ENCODE measurements at regions not wholly inside any gene's neighbourhood (a gene's known extent, or its start where the extent isn't known, plus 50 kb on each side); places are given as distances from the start of the nearest gene placed in this dataset.
"Not testable (repeated sequence)": the region's sequence is repeated elsewhere in the genome, so short reads cannot be mapped to it uniquely, and the experiment has no call there.

DNA sequence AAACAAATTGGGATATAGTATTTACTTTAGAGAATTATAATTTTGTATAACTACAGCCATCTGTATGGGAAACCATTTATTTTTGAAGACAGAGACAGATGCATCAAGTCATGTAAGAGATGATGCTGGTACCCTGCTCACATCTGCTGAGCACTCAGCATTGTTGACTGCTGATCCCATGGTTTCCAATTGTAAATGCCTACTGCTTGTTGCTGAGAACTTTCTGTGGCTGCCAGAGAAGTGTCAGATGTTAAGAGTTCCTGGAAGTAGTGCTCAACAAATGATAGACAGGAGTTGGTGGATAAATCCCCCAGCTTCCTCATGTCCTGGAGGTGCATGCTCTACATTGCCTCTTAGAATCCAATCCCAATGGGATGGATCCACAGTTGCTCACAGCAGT lies 167.1 kb downstream of the OXSM start:
- no peak for DNase-seq

DNA sequence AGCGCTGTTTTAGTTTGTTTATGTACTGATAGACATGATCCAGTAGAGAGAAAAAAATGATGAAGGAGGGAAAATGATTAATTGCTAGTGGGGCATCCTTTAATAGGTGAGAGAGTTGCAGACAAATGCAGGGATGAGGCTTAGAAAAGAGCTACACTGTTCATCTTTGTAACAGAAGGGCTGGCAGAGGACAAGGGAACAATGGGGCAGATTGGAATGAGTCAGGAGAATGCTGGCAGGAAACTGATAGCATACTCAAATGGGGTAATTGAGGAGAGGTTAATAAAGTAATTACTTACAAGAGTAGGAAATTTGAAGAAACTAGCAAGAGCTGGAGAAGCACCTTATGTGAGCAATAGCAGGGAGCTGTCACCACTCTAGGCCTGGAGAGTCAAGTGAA lies 170.9 kb downstream of the OXSM start:
- DNase-seq, result no peak

- DNase-seq, result no peak
Observed at GRCh38 chr3:25962255-25962654, 172.4 kb downstream of the OXSM start.

DNA sequence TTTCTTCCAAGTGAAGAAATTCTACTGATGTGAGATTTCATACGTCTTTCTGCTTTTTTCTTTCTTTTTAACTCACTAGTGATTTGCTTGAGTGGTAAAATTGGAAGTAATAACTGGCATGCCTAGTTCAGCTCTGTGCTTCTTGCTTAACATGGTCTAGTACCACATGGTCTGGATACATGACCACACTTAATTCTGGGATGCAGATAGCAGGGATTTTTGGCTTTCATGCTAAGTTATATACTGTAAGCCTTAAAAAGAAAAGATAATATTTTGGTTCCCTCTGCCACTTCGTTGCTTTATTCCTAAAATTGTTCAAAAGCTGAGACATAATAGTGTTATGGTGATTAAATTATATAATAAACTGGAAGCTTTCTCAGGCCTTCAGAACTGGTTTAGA lies 174.3 kb downstream of the OXSM start:
- no peak for DNase-seq

DNA sequence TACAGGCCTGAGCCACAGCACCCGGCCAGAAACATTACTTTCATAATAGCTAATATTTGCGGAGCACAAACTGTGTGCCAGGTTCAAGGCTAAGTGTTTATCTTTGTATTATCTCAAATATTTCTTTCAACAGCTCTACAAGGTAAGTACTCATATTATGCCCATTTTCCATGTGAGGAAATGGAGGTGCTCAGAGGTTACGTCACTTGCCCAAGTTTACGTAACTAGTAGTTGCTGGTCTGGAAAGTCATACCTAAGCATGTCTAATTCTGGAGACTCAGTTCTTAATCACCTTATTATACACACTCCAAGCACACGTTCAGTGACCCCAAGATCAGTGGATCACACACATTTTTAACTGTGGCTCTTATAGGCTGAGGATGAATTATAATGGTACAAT lies 177.5 kb downstream of the OXSM start:
- no peak for DNase-seq

DNA sequence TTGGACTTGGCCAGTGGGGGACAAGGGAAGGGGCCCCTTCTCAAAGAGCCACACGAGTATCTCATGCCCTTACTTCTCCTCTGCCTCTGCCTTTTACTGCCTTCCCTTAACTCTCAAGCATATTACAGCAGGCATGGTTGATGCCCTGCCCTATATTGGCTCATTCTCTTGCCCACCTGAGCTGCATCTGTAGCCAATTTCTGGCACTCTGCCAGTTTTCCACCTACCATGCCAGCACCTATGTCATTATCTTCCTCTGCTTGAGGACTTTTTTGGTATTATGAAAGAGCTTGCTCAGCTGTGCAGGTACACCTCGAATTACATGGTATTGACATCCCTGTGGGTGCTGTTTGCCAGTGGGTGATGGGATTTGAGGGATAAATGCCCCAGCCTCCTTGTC lies 181.8 kb downstream of the OXSM start:
- DNase-seq, result no peak

- no peak for DNase-seq
Observed at GRCh38 chr3:25973122-25973521, 183.2 kb downstream of the OXSM start.

GRCh38 chr3:25982756-25983155 lies 192.9 kb downstream of the OXSM start:
- no peak for DNase-seq

GRCh38 chr3:25985621-25986020 lies 195.7 kb downstream of the OXSM start:
- DNase-seq, result no peak

DNA sequence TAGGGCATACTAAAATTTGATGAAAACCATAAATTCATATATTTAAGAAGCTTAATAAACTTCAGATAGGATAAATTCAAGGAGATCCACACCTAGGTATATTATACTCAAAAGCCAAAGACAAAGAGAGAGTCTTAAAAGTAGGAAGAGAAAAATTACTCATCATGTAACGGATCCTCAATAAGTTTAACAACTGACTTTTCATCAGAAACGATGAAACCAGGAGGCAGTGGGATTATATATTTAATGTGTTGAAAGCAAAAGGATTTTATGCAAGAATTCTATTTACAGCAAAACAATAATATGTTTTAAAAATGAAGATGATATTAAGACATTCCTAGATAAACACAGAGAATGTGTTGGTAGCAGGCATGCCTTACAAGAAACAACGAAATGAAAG lies 202.7 kb downstream of the OXSM start:
- DNase-seq, result peak in 1 of 2 experiments; percentile 5

DNA sequence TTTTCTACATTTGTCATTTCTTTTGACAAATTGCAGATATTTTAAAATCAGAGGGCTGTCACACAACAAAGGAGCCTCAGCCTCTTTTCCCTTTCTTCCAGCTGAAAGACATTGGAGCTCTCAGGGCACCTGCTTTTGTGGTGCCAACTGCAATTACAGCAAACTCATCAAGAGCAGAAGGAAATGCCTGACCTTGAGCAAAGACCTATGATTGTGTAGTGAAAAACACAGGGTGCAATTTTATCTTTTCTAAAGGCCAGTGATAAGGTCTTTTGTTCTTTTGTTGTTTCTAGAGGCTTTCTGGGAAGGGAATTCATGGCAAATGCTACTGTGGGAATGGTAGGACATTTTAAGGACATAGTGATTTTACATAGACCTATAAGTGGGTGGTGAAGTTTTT lies 214.3 kb downstream of the OXSM start:
- no peak for DNase-seq

- DNase-seq, result no peak
Observed at GRCh38 chr3:26011276-26011675, 221.4 kb downstream of the OXSM start.

GRCh38 chr3:26012241-26012745 lies 222.4 kb downstream of the OXSM start:
- no peak for DNase-seq

DNA sequence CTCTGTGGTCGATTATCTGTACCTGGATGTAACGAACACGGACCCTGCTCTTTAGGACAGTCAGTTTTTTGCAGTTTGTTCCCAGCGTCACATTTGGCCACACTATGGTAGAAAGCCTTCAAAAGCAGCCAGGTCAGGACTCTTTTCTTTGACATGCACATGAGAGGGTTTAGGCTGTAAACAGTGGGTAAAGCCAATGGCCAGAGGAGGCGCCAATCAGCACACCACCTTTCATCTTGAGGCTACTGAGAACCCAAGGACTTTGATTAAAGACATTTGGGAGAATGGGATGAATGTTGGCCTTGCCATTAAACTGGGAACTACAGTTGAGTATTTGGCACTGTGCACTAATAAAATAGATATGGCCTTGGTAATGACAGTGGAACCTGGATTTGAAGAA lies 225.9 kb downstream of the OXSM start:
- DNase-seq, result no peak

DNA sequence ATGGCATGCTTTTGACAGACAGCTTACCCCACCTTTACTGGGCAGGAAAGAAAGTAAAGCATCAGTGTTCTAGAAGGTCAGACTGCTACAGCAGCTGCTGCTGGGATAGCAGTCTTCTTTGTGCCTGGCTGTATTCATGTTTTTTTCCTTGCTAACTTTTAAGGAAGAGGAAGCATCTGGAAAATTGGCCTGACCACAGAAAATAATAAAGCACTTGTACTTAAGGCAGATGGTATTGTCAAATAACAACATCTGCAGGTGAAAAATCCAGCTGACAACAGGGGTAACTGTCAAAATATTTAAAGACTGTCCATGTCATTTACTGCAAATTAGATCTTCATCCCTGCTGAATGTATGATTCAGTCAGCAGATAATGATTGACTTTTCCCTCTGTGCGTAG lies 229.0 kb downstream of the OXSM start:
- DNase-seq, result peak; percentile 59 to 66

DNA sequence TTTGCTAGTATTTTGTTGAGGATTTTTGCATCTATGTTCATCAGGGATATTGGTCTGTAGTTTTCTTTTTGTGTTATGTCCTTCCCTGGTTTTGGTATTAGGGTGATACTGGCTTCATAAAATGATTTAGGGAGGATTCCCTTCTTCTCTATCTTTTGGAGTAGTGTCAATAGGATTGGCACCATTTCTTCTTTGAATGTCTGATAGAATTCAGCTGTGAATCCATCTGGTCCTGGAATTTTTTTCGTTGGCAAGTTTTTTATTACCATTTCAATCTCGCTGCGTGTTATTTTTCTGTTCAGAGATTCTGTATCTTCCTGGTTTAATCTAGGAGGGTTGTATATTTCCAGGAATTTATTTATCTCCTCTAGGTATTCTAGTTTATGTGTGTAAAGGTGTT lies 234.3 kb downstream of the OXSM start:
- DNase-seq, result not testable (repeated sequence)

GRCh38 chr3:26029321-26029720 lies 239.4 kb downstream of the OXSM start:
- no peak for DNase-seq

DNA sequence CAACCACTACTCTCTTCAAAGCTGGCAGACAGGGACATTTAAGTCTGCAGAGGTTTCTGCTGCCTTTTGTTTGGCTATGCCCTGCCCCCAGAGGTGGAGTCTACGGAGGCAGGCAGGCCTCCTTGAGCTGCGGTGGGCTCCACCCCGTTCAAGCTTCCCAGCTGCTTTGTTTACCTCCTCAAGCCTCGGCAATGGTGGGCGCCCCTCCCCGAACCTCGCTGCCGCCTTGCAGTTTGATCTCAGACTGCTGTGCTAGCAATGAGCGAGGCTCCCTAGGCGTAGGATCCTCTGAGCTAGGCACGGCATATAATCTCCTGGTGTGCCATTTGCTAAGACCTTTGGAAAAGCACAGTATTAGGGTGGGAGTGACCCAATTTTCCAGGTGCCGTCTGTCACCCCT lies 252.2 kb downstream of the OXSM start:
- not testable (repeated sequence) for DNase-seq

DNA sequence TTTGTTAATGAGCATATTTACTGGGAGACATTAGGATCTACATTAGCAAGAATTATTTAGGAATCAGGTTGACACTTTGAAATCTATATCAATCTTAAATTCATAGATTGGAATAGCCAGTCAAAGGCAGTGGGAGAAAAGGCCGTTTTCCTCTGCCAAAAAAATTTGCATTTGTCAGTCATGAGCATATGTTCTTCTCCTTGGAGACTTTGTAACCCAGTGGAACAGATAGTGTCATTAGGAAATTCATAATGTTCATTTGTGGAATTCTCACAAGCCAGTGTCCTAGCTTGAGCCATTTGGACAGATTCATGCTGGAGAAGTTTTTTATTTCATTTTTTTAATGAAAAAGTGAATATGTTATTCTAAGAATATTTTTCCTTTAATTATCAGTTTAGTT lies 260.1 kb downstream of the OXSM start:
- DNase-seq, result no peak

DNA sequence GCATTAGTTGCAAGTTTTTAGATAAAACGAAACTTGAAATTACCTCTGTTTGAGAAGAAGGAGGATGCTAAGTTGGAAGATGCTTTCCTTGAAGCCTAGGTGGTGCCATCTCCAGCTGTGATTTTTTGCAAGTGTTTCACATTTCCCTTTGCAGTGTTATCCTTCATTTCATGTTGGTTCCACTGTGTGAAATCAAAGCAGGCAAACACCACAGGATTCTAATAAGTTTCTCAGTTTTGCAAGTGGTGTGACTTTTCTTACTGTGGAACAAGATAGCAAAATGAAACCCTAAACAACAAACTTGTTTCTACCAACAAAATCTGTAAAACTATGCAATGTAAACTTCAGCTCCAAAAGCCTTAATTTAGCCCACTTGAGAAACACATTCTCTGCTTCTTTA lies 260.9 kb downstream of the OXSM start:
- no peak for DNase-seq

GRCh38 chr3:26058901-26059321 lies 269.0 kb downstream of the OXSM start:
- DNase-seq, result no peak

DNA sequence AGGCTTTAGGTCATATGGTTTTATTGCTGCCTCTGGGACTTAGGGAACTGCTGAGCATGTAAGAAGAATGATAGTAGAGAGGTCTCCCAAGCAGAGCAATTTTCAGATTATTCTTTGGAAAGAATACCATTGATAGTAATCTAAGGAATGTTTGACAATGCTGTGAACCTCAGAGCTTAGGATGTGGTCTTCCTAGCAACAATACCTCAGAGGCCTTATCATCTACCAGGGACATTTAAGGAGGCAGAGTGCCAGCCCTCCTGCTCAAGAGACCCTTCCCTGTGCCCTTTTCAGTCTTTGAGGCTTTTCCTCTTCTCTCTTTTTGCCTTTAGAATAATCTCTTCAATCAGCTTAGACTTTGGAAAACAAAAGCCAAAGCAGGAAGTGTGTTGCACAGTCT lies 272.1 kb downstream of the OXSM start:
- DNase-seq, result no peak

GRCh38 chr3:26064297-26064696 lies 274.4 kb downstream of the OXSM start:
- no peak for DNase-seq

- DNase-seq, result no peak
Observed at GRCh38 chr3:26068890-26069289, 279.0 kb downstream of the OXSM start.

DNA sequence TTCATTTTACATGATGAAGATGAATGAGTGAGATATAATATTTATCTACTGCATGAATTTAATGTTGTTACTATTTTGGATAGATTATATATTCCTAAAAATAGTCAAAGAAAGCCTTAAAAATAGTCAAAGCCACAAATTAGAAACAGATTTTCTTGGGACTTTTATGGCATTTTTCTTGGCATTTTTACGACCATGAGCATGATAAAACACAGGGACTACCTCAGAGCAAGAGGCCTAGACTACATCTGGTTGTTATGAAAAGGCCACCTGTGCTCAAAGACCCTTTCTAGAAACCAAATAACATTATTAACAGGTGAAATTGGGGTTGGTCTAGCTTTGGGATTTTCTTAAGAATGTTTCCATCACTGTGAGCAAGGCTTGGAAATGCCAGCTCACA lies 281.0 kb downstream of the OXSM start:
- no peak for DNase-seq

DNA sequence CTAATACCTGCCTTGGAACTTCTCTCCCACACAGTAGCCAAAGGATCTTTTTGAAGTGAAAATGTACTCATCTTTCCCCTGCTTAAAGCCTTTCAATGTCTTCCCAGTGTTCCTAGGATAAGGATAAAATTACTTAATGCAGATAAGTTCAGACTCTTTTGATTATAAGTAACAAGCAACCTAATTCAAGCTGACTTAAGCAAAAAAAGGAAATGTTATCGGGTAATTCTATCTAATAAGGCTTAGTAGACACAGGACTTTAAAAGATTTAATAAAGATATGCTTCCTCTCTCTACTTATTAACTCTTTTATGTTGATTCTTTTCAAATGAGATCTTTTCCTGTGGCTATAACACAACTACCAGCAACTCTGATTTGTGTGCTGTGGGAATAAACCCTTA lies 284.2 kb downstream of the OXSM start:
- DNase-seq, result no peak
